CD4-positive, alpha-beta T cell (primary cell): ENCODE measurements at regions not wholly inside any gene's neighbourhood (a gene's known extent, or its start where the extent isn't known, plus 50 kb on each side); places are given as distances from the start of the nearest gene placed in this dataset.

Experiments used
- ATAC-seq: fragments of 200-7000 bp; cut with Tn5 transposase; one replicate; pipeline ENCODE4 v1.10.0; 2022; ENCODE audit warnings: mild to moderate bottlenecking; ENCODE audit not compliant: poor library complexity
- CTCF ChIA-PET: fragments of 350-600 bp; sonication (Branson Sonifier 250); formaldehyde crosslinking; loops from one replicate; lab custom pipeline; 2021; ENCODE audit warnings: antibody characterized with exemption, inconsistent platforms; lab: Charles Lee
- POLR2A ChIA-PET: fragments of 350-600 bp; sonication (Branson Sonifier 250); formaldehyde crosslinking; loops from one replicate; lab custom pipeline; 2021; ENCODE audit warnings: antibody characterized with exemption, inconsistent platforms; lab: Charles Lee
- DNase-seq, 14 experiments: peaks; one replicate each; pipeline ENCODE4 v3.0.0-alpha.2; 2013 to 2020; ENCODE audit warnings: mixed read lengths in 2 of 14
- H3K27ac ChIP-seq, 2 donors: one replicate each; pipeline versions ENCODE4 v1.5.1 to v1.7.0; 2013; ENCODE audit warnings: low read length in 2 of 2, low read depth in 1 of 2, mild to moderate bottlenecking in 1 of 2
- H3K27me3 ChIP-seq, 2 experiments: 1 replicate in 1 of 2; 2 replicates in 1 of 2; pipeline versions ENCODE4 v1.6.1 to v1.7.0; 2013; ENCODE audit warnings: low read length in 2 of 2, control low read depth in 1 of 2, mild to moderate bottlenecking in 1 of 2, moderate library complexity in 1 of 2; ENCODE audit not compliant: insufficient read depth in 2 of 2, control insufficient read depth in 1 of 2
- H3K36me3 ChIP-seq: one replicate; pipeline ENCODE4 v1.6.1; 2013; ENCODE audit warnings: low read length, control low read depth; ENCODE audit not compliant: insufficient read depth
- H3K4me1 ChIP-seq: one replicate; pipeline ENCODE4 v1.6.1; 2013; ENCODE audit warnings: low read length, control low read depth; ENCODE audit not compliant: insufficient read depth
- H3K4me3 ChIP-seq: one replicate; pipeline ENCODE4 v1.5.1; 2013; ENCODE audit warnings: mild to moderate bottlenecking, low read length, moderate library complexity
- H3K9me3 ChIP-seq, 2 experiments: 1 replicate in 1 of 2; 2 replicates in 1 of 2; pipeline versions ENCODE4 v1.6.1 to v1.7.0; 2013; ENCODE audit warnings: low read length in 2 of 2, mild to moderate bottlenecking in 2 of 2, control low read depth in 1 of 2, moderate library complexity in 1 of 2; ENCODE audit not compliant: control insufficient read depth in 1 of 2, insufficient read depth in 1 of 2
- H3K27ac Mint-ChIP-seq: one replicate; pipeline ENCODE4 v1.8.0; 2020; ENCODE audit warnings: mixed read lengths
- H3K27me3 Mint-ChIP-seq: one replicate; pipeline ENCODE4 v1.8.0; 2021; ENCODE audit warnings: mixed read lengths
- H3K36me3 Mint-ChIP-seq: one replicate; pipeline ENCODE4 v1.8.0; 2021; ENCODE audit warnings: low read depth, mixed read lengths
- H3K4me1 Mint-ChIP-seq: one replicate; pipeline ENCODE4 v1.8.0; 2021; ENCODE audit warnings: low read depth, mixed read lengths
- H3K4me3 Mint-ChIP-seq: one replicate; pipeline ENCODE4 v1.8.0; 2020; ENCODE audit warnings: mild to moderate bottlenecking, mixed read lengths
- H3K9me3 Mint-ChIP-seq: one replicate; pipeline ENCODE4 v1.8.0; 2020; ENCODE audit warnings: mixed read lengths
- CTCF ChIP-seq: fragments of 200-600 bp; IDR thresholded peaks from one replicate; pipeline ENCODE4 v1.8.0; 2022; ENCODE audit warnings: antibody characterized with exemption, mild to moderate bottlenecking
- intact Hi-C, 2 experiments: fragments of 100-400 bp; cut with DNase I in 1 of 2; cut with micrococcal nuclease in 1 of 2; formaldehyde crosslinking; loops; one replicate each; pipeline versions ENCODE4 v1.15.1 to v1.9.0; 2023 to 2025; cut with DNase I, micrococcal nuclease

- intact Hi-C loops = no loop called here
- H3K4me1 Mint-ChIP-seq = peaks cover 25% of the 10 kb centered on the region
- DNase-seq = no peak
- no peaks in the 10 kb centered on the region for H3K9me3 Mint-ChIP-seq
- Histone ChIP-seq H3K9me3 (no peaks in the 10 kb centered on the region), H3K27me3 (no peaks in the 10 kb centered on the region), H3K4me3 (no peak overlapping the region), H3K36me3 (no peaks in the 10 kb centered on the region), H3K4me1 (peaks cover 19% of the 10 kb centered on the region), H3K27ac (no peak overlapping the region)
- ChIA-PET CTCF (interaction anchor here (0.6 kb wide), 1 partner anchor 228 kb away, joined by 4 read pairs; no protein-coding TSS in a partner anchor), POLR2A (no interaction called here)
- no peak overlapping the region for H3K4me3 Mint-ChIP-seq
- TF ChIP-seq CTCF = no peak
- no peaks in the 10 kb centered on the region for H3K36me3 Mint-ChIP-seq
- H3K27ac Mint-ChIP-seq = no peak overlapping the region
- H3K27me3 Mint-ChIP-seq = no peaks in the 10 kb centered on the region
- ATAC-seq = no peak
These were observed 93.6 kb upstream of the CNKSR3 start for GRCh38 chr6:154604119-154604518.

GRCh38 chr6:154605178-154605881 is 94.8 kb upstream of the CNKSR3 start:
- Histone ChIP-seq H3K4me3 (no peak overlapping the region), H3K9me3 (no peaks in the 10 kb centered on the region), H3K36me3 (no peaks in the 10 kb centered on the region), H3K27ac (no peak overlapping the region), H3K27me3 (no peaks in the 10 kb centered on the region), H3K4me1 (peaks cover 19% of the 10 kb centered on the region)
- TF ChIP-seq CTCF = no peak
- Mint-ChIP-seq H3K27me3 (no peaks in the 10 kb centered on the region), H3K4me1 (peaks cover 25% of the 10 kb centered on the region), H3K4me3 (no peak overlapping the region), H3K36me3 (no peaks in the 10 kb centered on the region), H3K27ac (peak overlapping the region; percentile 43), H3K9me3 (peaks cover 2% of the 10 kb centered on the region)
- ATAC-seq (peak; percentile 33), DNase-seq (peak in 3 of 14 experiments; percentile 5 to 50 (median 31))
- intact Hi-C loops = no loop called here
- CTCF ChIA-PET = interaction anchor here (0.7 kb wide), 1 partner anchor 1650 kb away, joined by 3 read pairs; no protein-coding TSS in a partner anchor
- POLR2A ChIA-PET = no interaction called here

- H3K9me3 ChIP-seq = no peaks in the 10 kb centered on the region
- H3K9me3 Mint-ChIP-seq = peaks cover 2% of the 10 kb centered on the region
- ChIA-PET CTCF (no interaction called here), POLR2A (no interaction called here)
- TF ChIP-seq CTCF = no peak
- no peaks in the 10 kb centered on the region for H3K27me3 ChIP-seq
- no peak for ATAC-seq
- H3K27ac ChIP-seq = no peak overlapping the region
- H3K4me3 Mint-ChIP-seq = peak overlapping the region; percentile 38
- no peaks in the 10 kb centered on the region for H3K36me3 ChIP-seq
- H3K4me1 ChIP-seq = peaks cover 19% of the 10 kb centered on the region
- intact Hi-C loops = no loop called here
- peak overlapping the region; percentile 82 for H3K27ac Mint-ChIP-seq
- H3K36me3 Mint-ChIP-seq = no peaks in the 10 kb centered on the region
- H3K4me3 ChIP-seq = no peak overlapping the region
- H3K27me3 Mint-ChIP-seq = no peaks in the 10 kb centered on the region
- no peak for DNase-seq
- H3K4me1 Mint-ChIP-seq = peaks cover 25% of the 10 kb centered on the region
These were observed 95.4 kb upstream of the CNKSR3 start for GRCh38 chr6:154605882-154606370.
